ENCODE measurements at regions not wholly inside any gene's neighbourhood (a gene's known extent, or its start where the extent isn't known, plus 50 kb on each side); places are given as distances from the start of the nearest gene placed in this dataset.

- DNase-seq: no peak
- 100% methylated on average over 3 of the region's 16 CpGs for WGBS (ENCODE audit: insufficient coverage, low coverage, low lambda C conversion rate, missing lambda C conversion rate)
Measured at GRCh38 chr7:36085096-36085495, 68.0 kb upstream of the EEPD1 start.

GRCh38 chr7:36086571-36086970 is 66.5 kb upstream of the EEPD1 start:
- TF ChIP-seq CTCF (IDR thresholded peaks at IDR 0.05): no peak
- no peak for TF ChIP-seq POLR2A (IDR thresholded peaks at IDR 0.05)
- intact Hi-C loops (cut with DNase I): no loop called here
- DNase-seq (no peak), ATAC-seq (no peak)
- no peak overlapping the region for H3K27ac ChIP-seq
- H3K36me3 ChIP-seq: no peaks in the 10 kb centered on the region
- H3K27me3 ChIP-seq: no peaks in the 10 kb centered on the region
- H3K4me1 ChIP-seq: no peaks in the 10 kb centered on the region
- H3K4me3 ChIP-seq: no peak overlapping the region
- no peaks in the 10 kb centered on the region for H3K9me3 ChIP-seq

More at GRCh38 chr7:36085096-36085495, 68.0 kb upstream of the EEPD1 start:
- Histone ChIP-seq H3K9me3 (no peaks in the 10 kb centered on the region), H3K27ac (no peak overlapping the region), H3K4me3 (no peak overlapping the region), H3K27me3 (no peaks in the 10 kb centered on the region), H3K36me3 (no peaks in the 10 kb centered on the region), H3K4me1 (no peaks in the 10 kb centered on the region)
- intact Hi-C loops (cut with DNase I): no loop called here
- TF ChIP-seq CTCF (IDR thresholded peaks at IDR 0.05) (no peak), POLR2A (IDR thresholded peaks at IDR 0.05) (no peak)
- no peak for ATAC-seq

GRCh38 chr7:36088553-36088952 is 64.5 kb upstream of the EEPD1 start:
- 100% methylated on average over 2 of the region's 2 CpGs for WGBS (ENCODE audit: insufficient coverage, low coverage, low lambda C conversion rate, missing lambda C conversion rate)
- ATAC-seq: no peak
- H3K9me3 ChIP-seq: no peaks in the 10 kb centered on the region

GRCh38 chr7:36088966-36089365 is 64.1 kb upstream of the EEPD1 start:
- no peaks in the 10 kb centered on the region for H3K36me3 ChIP-seq
- H3K27me3 ChIP-seq: no peaks in the 10 kb centered on the region
- H3K4me3 ChIP-seq: no peak overlapping the region
- intact Hi-C loops (cut with DNase I): no loop called here
- no peak overlapping the region for H3K27ac ChIP-seq
- no peaks in the 10 kb centered on the region for H3K4me1 ChIP-seq
- ATAC-seq (no peak), DNase-seq (no peak)
- TF ChIP-seq POLR2A (IDR thresholded peaks at IDR 0.05): no peak
- no peaks in the 10 kb centered on the region for H3K9me3 ChIP-seq
- 0% methylated on average over 1 of the region's 3 CpGs for WGBS (ENCODE audit: insufficient coverage, low coverage, low lambda C conversion rate, missing lambda C conversion rate)

More at GRCh38 chr7:36088553-36088952, 64.5 kb upstream of the EEPD1 start:
- Histone ChIP-seq H3K36me3 (no peaks in the 10 kb centered on the region), H3K4me3 (no peak overlapping the region), H3K27ac (no peak overlapping the region), H3K27me3 (no peaks in the 10 kb centered on the region), H3K4me1 (no peaks in the 10 kb centered on the region)
- TF ChIP-seq POLR2A (IDR thresholded peaks at IDR 0.05) (no peak), CTCF (IDR thresholded peaks at IDR 0.05) (no peak)
- intact Hi-C loops (cut with DNase I): no loop called here
- no peak for DNase-seq

- no peak for ATAC-seq
- no peaks in the 10 kb centered on the region for H3K4me1 ChIP-seq
- no peaks in the 10 kb centered on the region for H3K36me3 ChIP-seq
- TF ChIP-seq CTCF (IDR thresholded peaks at IDR 0.05) (no peak), POLR2A (IDR thresholded peaks at IDR 0.05) (no peak)
- no peak overlapping the region for H3K4me3 ChIP-seq
- 84% methylated on average over 8 of the region's 9 CpGs for WGBS (ENCODE audit: insufficient coverage, low coverage, low lambda C conversion rate, missing lambda C conversion rate)
- no peak for DNase-seq
- H3K9me3 ChIP-seq: no peaks in the 10 kb centered on the region
- no peak overlapping the region for H3K27ac ChIP-seq
- no peaks in the 10 kb centered on the region for H3K27me3 ChIP-seq
- intact Hi-C loops (cut with DNase I): no loop called here
Measured at GRCh38 chr7:36090976-36091873, 61.8 kb upstream of the EEPD1 start.
